ENCODE measurements at regions not wholly inside any gene's neighbourhood (a gene's known extent, or its start where the extent isn't known, plus 50 kb on each side); places are given as distances from the start of the nearest gene placed in this dataset.
A peak's percentile ranks its signal among the peaks of the same experiment; 100 is the strongest.
"Not testable (repeated sequence)": the region's sequence is repeated elsewhere in the genome, so short reads cannot be mapped to it uniquely, and the experiment has no call there.

GRCh38 chr6:133055441-133055966 lies 185.7 kb upstream of the EYA4 start:
- no peak for FAIRE-seq

DNA sequence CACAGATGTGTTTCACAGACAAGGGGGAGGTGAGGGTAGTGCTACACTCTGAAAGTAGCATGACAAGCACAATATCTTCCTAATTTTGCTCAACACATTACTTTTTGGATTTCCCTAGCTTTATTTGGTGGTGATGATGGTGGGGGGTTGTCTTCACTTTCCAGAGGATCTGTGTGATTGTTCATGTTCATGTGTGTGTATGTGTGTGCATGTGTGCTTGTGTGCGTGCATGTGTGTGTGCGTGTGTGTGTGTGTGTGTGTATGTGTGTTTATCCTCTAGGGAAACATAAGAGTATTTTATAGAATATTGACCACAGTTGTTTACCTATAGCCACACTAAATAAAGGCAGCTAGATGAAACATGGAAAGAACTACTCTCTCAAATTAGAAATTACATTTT lies 183.8 kb upstream of the EYA4 start:
- no peak for FAIRE-seq

GRCh38 chr6:133062077-133062476 lies 179.1 kb upstream of the EYA4 start:
- no peak for FAIRE-seq

DNA sequence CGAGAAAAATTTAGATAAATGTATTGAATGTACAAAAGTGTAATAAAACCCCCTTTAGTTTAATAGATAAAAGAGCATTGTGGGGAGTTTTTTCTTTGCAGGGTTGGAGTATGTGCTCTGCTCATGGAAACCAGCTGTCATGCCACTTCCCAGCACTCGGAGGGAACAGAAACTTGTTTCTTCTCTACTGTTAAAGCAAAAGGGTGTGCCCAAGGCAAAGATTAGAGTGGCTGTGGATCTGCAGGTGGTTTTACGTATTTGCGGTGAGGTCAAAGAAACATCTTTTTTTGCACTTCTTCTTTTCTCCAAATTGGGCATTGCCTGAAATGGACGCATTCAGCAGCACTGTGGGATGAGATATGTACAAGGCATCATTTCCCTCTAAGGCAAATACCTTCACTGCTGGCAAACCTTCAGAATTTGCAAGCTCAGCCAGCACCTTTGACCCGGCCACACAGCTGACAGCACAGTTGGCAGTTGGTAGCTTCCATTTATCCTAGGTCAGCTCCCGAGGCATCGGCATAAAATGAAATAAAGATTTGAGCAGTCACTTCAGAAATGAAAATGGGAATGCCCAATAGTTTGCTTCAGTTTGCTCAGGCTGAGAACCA lies 178.4 kb upstream of the EYA4 start:
- no peak for FAIRE-seq

- FAIRE-seq = no peak
Measured at GRCh38 chr6:133067960-133068359, 173.2 kb upstream of the EYA4 start.

DNA sequence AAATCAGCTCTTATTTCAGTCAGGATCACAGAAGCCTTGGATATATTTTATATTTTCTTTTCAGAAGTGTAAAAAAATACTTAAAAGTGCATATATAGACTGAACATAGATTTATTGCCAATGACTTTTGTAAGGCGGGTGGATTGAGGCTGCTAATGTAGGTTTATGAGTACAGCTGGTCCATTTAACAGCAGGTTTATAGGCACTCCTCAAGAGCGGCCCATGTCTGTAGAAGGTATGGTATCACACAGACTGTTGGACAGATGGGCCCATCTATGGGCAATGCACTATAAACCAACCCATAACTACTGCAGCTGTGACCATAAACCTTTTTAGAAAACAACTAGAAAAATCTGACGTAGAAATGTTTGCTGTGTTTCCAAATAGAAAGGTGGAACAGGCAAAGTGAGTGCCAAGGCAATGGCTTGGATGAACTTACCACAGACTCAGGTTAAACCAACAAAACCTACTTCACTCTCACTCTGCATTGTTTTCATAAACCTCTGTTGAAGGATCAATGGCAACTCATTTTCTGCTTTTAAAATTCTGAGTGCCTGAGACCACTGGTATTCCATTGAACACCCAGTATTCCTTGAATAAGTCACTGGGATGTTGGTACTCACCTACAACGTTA lies 170.6 kb upstream of the EYA4 start:
- FAIRE-seq = no peak

- no peak for FAIRE-seq
Measured at GRCh38 chr6:133079901-133080300, 161.3 kb upstream of the EYA4 start.

GRCh38 chr6:133083248-133083967 lies 157.7 kb upstream of the EYA4 start:
- no peak for FAIRE-seq

DNA sequence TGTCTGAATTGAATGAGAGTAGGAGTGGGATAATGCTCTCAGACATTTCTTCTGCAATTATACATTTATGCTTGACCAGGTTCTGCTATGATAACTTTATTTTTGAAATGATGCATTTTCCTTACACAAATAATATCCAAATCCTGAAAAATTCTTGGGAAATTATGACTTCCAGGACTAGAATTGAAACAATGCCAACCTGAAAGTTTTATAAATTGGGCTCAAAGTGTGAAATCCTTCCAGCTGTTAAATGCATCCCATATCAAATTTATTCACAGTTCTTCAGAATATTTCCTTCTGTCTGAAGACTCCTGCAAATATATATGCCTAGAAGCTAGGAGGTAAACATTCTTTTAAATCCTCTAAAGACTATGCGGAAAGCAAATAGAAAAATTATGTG lies 155.7 kb upstream of the EYA4 start:
- FAIRE-seq = no peak

GRCh38 chr6:133085896-133086295 lies 155.3 kb upstream of the EYA4 start:
- FAIRE-seq = no peak

DNA sequence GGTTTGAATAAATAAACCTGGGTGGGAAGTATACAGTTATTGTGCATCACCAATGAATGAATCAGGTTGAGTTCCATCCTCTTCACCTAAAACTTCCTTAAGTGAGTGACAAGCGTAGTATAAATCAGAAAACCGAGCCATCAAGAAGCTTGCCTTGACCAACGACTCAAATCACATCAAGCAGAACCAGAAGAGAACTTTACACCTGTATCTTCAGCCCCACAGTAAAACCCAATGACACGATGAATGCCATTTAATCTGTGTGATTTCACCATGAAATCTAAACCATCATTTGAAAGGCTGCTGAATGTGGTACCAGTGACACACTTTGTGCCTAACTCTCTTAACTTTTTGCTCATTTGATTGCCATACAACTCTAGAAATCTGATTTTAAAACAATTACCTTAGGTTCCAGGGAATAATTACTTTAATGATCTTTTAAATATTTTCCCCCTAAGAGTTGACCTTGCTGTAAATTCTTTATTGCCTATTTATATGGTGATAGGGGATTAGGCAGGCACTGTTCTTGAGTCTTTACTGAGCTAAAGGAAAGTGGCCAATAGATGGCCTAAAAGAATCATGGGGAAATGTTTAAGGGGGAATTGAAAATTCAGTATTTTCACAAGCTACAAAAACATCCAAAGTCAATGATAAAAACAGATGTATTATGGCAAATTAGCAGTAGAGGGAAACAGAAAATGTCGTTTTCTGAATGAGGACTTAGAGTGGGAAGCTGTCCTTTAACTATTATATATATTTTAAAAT lies 152.0 kb upstream of the EYA4 start:
- FAIRE-seq = no peak

GRCh38 chr6:133092199-133092598 lies 149.0 kb upstream of the EYA4 start:
- FAIRE-seq = no peak

DNA sequence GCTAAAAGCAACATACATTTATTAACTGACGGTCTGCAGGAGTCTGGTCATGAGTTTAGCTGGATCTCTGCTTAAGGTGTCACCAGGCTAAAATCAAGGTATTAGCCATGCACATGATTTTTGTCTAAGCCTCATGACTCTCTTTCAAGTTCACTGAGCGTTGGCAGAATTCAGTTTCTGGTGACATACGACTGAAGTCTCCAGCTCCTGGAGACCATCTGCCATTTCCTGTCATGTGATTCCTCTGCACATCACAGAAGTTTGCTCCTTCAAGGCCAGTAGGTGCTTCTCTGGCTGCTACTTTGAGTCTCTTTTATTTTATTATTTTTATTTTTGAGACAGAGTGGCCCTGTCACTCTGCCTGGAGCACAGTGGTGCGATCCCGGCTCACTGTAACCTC lies 148.4 kb upstream of the EYA4 start:
- FAIRE-seq = no peak

DNA sequence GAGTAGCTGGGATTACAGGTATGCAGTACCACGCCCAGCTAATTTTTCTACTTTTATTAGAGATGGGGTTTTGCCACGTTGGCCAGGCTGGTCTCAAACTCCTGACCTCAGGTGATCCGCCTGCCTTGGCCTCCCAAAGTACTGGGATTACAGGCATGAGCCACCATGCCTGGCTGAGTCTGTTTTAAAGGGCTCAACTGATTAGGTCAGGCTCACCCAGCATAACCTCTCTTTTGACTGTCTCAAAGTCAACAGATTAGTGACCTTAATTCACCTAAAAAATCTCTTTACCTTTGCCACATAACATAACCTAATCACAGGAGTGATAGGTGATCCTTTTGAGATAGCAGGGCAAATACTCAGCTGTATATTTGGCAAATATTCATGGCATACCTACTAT lies 147.9 kb upstream of the EYA4 start:
- not testable (repeated sequence) for FAIRE-seq

DNA sequence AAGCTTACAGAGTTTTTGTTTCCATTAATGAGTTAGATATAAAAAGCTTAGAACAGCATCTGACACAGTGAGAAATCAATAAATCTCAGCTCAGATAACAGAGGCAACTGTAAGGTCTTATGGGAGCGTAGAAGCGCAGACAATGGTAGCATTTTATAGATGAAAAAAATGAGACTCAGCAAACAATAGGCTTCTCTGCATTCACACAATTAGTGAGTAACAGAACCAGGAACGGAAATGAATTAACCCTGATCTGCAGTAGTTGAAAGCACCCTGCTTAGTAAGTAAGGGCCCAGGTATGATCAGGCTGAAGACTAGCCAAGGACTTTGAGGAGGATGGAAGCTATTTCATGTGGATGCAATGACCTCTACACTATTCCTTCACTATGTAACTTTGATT lies 147.2 kb upstream of the EYA4 start:
- FAIRE-seq = no peak

DNA sequence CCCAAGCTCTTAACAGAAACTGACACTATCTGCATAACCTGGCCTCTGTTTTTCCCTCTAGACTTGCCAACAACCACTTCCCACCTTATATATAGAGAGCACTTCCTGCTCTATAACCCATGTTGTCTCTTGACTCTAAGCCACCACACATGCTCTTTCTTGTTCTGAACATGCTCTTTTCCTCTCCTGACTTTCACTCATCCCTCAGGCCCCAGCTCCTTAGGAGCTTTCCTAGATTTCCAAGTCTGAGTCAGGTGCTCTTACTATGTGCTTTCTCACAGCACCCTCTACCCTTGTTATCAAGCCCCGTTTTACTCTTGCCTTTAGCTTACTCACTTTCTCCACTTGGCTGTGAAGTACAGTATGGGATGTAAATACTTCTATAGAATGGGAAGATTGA lies 143.9 kb upstream of the EYA4 start:
- no peak for FAIRE-seq

GRCh38 chr6:133099573-133099972 lies 141.6 kb upstream of the EYA4 start:
- FAIRE-seq = no peak

DNA sequence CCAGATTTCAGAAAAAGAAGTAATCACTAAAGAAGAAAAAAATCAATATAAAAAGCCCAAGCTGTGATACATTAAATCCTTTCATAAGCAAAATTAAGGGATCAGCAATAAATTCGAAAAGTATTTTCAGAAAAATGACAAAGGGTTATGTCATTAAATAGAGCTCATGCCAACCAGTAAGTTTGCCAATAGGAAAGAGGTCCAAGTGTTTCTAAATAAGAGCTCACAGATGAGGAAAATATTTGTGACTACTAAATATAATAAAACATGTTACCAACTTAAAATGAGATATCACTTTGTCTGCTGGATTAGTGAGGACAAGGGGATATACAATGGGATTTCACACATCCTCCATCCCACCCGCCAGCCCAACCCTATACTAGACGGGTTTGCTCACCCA lies 140.3 kb upstream of the EYA4 start:
- no peak for FAIRE-seq

DNA sequence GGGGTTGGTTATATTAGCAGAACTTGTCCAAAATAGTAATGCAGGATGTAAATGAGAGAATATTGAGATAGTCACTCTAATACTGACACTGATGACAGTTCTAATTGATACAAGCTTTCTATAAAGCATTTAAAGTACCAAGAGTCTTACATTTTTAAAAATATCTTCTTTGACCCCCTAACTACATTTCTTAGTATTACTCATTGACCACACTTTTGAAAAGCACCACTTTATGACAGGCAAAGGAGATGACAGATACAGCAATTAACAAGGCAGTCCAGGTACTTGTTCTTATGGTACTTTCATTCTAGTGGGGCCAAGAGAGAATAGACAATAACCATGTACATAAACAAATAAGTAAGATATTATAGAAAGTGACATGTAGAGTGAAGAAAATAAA lies 139.4 kb upstream of the EYA4 start:
- FAIRE-seq = no peak

GRCh38 chr6:133106934-133107333 lies 134.2 kb upstream of the EYA4 start:
- FAIRE-seq = no peak

- no peak for FAIRE-seq
Measured at GRCh38 chr6:133108419-133108818, 132.7 kb upstream of the EYA4 start.

- FAIRE-seq = no peak
Measured at GRCh38 chr6:133114973-133115372, 126.2 kb upstream of the EYA4 start.

- peak; percentile 72 for FAIRE-seq
Measured at GRCh38 chr6:133115946-133116345, 125.2 kb upstream of the EYA4 start.

Measured in endometrium (tissue), 2 donors.